Transverse colon (tissue), 4 donors: ENCODE measurements at regions not wholly inside any gene's neighbourhood (a gene's known extent, or its start where the extent isn't known, plus 50 kb on each side); places are given as distances from the start of the nearest gene placed in this dataset.

Experiments used
- DNase-seq: peaks from one replicate; pipeline ENCODE4 v3.0.0-alpha.2; 2019
- H3K27ac ChIP-seq, 4 donors: fragments of 200-600 bp; sonication (generic); 2 replicates each; pipeline ENCODE4 v1.5.1; 2016 to 2018; ENCODE audit warnings: inconsistent platforms in 4 of 4
- H3K27me3 ChIP-seq: fragments of 200-600 bp; sonication (generic); 2 replicates; pipeline ENCODE4 v1.5.1; 2017; ENCODE audit warnings: inconsistent platforms
- H3K36me3 ChIP-seq, 4 donors: fragments of 200-600 bp; sonication (generic); 2 replicates each; pipeline ENCODE4 v1.5.1; 2017 to 2019; ENCODE audit warnings: inconsistent platforms in 4 of 4
- H3K4me1 ChIP-seq, 4 donors: fragments of 200-600 bp; sonication (generic); 2 replicates each; pipeline ENCODE4 v1.5.1; 2017 to 2020; ENCODE audit warnings: inconsistent platforms in 4 of 4
- H3K4me3 ChIP-seq, 4 donors: fragments of 200-600 bp; sonication (generic); 1 replicate in 1 of 4; 2 replicates in 3 of 4; pipeline versions ENCODE4 v1.5.1 to v1.6.1; 2017 to 2019; ENCODE audit warnings: inconsistent platforms in 4 of 4
- H3K9me3 ChIP-seq, 2 donors: fragments of 200-600 bp; sonication (generic); 2 replicates each; pipeline ENCODE4 v1.5.1; 2017 to 2019; ENCODE audit warnings: inconsistent platforms in 2 of 2
- EP300 ChIP-seq: sonication (generic); formaldehyde crosslinking; IDR thresholded peaks from one replicate; pipeline ENCODE4 v1.6.1; 2017; ENCODE audit warnings: antibody characterized with exemption, low read depth
- POLR2A ChIP-seq: fragments of 450-650 bp; IDR thresholded peaks from one replicate; pipeline ENCODE4 v1.6.1; 2016; ENCODE audit warnings: antibody characterized with exemption, mild to moderate bottlenecking, moderate library complexity
- POLR2AphosphoS5 ChIP-seq, 3 donors: sonication (generic); formaldehyde crosslinking; IDR thresholded peaks; one replicate each; pipeline ENCODE4 v1.6.1; 2016; ENCODE audit warnings: antibody characterized with exemption in 3 of 3
- WGBS, 2 donors: methylation state at CpG; one replicate each; pipeline ENCODE4 v1.1.5; 2018; ENCODE audit warnings: low coverage in 1 of 2; 5-methylcytosine and 5-hydroxymethylcytosine counted together
- in situ Hi-C, 4 donors: fragments of 200-750 bp; cut with MboI; loops; one replicate each; pipeline versions ENCODE4 v1.15.0 to v1.15.1; 2017; ENCODE audit warnings: low sequenced_read_pairs in 3 of 4, low pct_ligation_motif_present in 1 of 4, low pct_unique_long_range_greater_than_20kb in 1 of 4
- intact Hi-C: fragments of 100-400 bp; cut with DNase I; formaldehyde crosslinking; loops from one replicate; pipeline ENCODE4 v1.15.1; 2023; ENCODE audit warnings: low total_unique reads
- TF ChIP-seq, protein P1 (sequence below), 5 experiments: fragments of 200-600 bp in 3 of 5; fragments of 450-650 bp in 2 of 5; sonication (generic) in 3 of 5; IDR thresholded peaks; 1 replicate in 2 of 5; 2 replicates in 3 of 5; pipeline ENCODE4 v1.5.1; 2016 to 2017; ENCODE audit warnings: antibody characterized with exemption in 5 of 5, inconsistent platforms in 3 of 5, mild to moderate bottlenecking in 2 of 5, moderate library complexity in 1 of 5

DNA sequence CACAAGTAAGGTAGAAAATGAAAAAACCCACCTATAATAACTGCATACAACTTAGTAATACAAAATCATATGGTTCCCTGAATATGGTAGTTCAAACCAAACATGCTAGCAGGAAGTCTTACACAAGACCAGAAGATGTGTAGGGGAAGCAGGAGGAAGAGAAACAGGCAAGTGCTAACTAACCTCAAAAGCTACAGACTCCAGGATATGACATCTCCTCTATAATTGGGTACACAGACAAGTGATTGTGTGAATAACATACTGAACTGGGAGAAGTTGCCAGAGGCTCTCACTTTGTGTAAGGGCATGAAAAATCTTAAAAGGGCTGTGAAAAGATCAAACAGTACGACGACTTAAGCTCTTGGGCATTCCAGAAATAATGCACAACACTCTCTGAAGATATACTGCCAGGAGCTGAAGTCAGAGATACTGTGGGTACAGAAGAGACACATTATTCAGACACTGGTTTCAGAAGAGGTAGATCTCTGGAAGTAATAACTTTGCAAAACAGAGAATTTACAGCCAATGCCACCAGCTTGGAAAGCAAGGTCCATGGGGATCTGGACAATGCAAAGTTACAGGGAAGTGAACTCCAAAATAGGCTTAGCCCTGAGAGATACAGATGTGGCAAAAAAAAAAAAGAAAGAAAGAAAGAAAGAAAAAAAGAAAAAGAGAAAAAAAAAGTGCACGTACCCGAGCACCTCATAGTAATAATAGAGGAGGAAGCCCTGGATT lies 767.2 kb downstream of the TNS3 start:
- 77% methylated on average over 4 of the region's 4 CpGs; no CpG with 5 or more reads in 1 of the 2 donors for WGBS, 2 donors
- peak overlapping the region in 1 of 4 donors; percentile 1 for H3K27ac ChIP-seq
- no peak for DNase-seq
- intact Hi-C loops (no loop called here), in situ Hi-C loops (no loop called here)
- H3K4me1 ChIP-seq, result no peaks in the 10 kb centered on the region
- H3K4me3 ChIP-seq, result no peak overlapping the region
- TF ChIP-seq EP300 (no peak), POLR2A (no peak), POLR2AphosphoS5 (IDR thresholded peaks at IDR 0.05) (no peak)
- TF ChIP-seq, protein P1, sequence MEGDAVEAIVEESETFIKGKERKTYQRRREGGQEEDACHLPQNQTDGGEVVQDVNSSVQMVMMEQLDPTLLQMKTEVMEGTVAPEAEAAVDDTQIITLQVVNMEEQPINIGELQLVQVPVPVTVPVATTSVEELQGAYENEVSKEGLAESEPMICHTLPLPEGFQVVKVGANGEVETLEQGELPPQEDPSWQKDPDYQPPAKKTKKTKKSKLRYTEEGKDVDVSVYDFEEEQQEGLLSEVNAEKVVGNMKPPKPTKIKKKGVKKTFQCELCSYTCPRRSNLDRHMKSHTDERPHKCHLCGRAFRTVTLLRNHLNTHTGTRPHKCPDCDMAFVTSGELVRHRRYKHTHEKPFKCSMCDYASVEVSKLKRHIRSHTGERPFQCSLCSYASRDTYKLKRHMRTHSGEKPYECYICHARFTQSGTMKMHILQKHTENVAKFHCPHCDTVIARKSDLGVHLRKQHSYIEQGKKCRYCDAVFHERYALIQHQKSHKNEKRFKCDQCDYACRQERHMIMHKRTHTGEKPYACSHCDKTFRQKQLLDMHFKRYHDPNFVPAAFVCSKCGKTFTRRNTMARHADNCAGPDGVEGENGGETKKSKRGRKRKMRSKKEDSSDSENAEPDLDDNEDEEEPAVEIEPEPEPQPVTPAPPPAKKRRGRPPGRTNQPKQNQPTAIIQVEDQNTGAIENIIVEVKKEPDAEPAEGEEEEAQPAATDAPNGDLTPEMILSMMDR (IDR thresholded peaks at IDR 0.05), result no peak
- no peaks in the 10 kb centered on the region for H3K36me3 ChIP-seq
- no peaks in the 10 kb centered on the region for H3K27me3 ChIP-seq
- H3K9me3 ChIP-seq, result no peaks in the 10 kb centered on the region

DNA sequence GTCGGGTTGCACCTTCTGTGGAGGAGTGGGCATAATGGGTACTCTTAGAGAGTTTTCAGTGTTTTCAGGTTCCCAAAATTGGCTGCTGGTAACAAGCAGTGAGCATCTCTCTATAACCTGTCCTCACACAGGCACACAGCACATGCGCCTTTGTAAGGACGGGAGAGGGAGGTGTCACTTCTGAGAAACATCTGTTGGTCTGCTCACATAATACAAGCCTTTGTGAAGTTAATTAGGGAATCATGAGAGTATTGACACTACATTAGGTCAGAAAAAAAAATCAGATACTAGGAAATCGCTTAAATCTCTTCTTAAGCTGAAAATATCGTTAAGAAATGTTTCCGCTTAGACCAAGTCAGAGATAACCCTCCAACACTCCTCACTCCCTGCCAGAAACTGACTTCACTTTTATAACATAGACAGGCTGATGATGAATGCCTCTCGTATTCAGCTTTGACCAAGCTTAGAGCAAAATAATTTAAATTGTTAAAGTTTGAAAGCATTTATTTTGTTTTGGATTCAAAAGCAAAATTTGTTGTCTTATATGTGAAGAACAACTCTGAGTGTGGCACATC lies 769.7 kb downstream of the TNS3 start:
- H3K9me3 ChIP-seq, result no peaks in the 10 kb centered on the region
- no peak overlapping the region for H3K27ac ChIP-seq
- intact Hi-C loops, result no loop called here

DNA sequence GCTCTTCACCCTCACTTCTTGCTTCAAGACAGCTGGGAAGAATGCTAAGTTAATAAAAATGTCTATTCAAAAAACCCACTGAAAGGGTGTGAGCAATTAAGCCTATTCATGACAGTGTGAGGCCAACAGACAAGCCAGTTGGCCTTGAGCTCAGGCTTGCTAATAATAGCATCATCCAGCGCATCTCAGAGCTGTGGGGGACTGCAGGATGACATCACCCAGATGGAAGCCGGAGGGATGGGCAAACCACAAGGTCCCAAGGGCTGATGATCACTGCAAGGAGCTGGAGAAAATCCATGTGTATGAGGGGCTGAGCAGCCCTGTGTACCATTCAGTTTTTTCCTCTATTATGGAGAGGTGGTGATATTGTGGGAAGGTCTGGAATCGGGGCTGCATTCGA lies 770.4 kb downstream of the TNS3 start:
- DNase-seq, result no peak
- Histone ChIP-seq H3K9me3 (no peaks in the 10 kb centered on the region), H3K4me1 (no peaks in the 10 kb centered on the region), H3K4me3 (no peak overlapping the region), H3K27ac (no peak overlapping the region), H3K27me3 (no peaks in the 10 kb centered on the region), H3K36me3 (no peaks in the 10 kb centered on the region)
- 56% methylated on average over 4 of the region's 4 CpGs; no CpG with 5 or more reads in 1 of the 2 donors for WGBS, 2 donors
- in situ Hi-C loops, result no loop called here
- TF ChIP-seq, protein P1 (IDR thresholded peaks at IDR 0.05), result no peak
- TF ChIP-seq POLR2AphosphoS5 (IDR thresholded peaks at IDR 0.05), result no peak
- TF ChIP-seq POLR2A, result no peak
- TF ChIP-seq EP300, result no peak
- intact Hi-C loops, result no loop called here

More for the DNA sequence above, 769.7 kb downstream of the TNS3 start:
- in situ Hi-C loops, result no loop called here
- Histone ChIP-seq H3K4me3 (no peak overlapping the region), H3K27me3 (no peaks in the 10 kb centered on the region), H3K36me3 (no peaks in the 10 kb centered on the region), H3K4me1 (no peaks in the 10 kb centered on the region)
- no peak for TF ChIP-seq POLR2A
- no peak for TF ChIP-seq POLR2AphosphoS5 (IDR thresholded peaks at IDR 0.05)
- TF ChIP-seq EP300, result no peak
- TF ChIP-seq, protein P1 (IDR thresholded peaks at IDR 0.05), result no peak
- no peak for DNase-seq
- WGBS, 2 donors, result 59 to 77% methylated on average over 5 to 7 of the region's 7 CpGs

DNA sequence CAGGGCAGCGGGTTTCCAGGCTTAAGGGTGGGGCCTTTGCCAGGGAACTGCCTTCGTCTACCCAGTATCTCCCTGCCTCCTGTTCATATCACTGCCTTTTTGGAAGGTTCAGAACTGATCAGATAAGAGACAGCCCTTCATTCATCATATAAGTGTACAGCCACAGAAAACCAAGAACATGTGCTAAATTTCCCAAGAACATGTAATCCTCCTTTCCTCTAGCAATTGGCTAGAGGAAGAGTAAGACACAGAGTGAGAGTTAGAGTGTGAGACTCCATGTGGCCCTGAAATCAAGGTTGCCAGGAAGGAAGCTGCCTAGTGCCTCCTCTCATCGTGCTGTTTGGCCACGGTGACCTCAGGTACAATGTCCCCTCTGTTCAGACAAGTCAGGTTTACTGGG lies 770.9 kb downstream of the TNS3 start:
- H3K4me3 ChIP-seq, result no peak overlapping the region
- in situ Hi-C loops (no loop called here), intact Hi-C loops (no loop called here)
- DNase-seq, result no peak
- no peak overlapping the region for H3K27ac ChIP-seq
- H3K36me3 ChIP-seq, result no peaks in the 10 kb centered on the region
- no peak for TF ChIP-seq EP300
- TF ChIP-seq, protein P1 (IDR thresholded peaks at IDR 0.05), result no peak
- no peak for TF ChIP-seq POLR2A
- no peak for TF ChIP-seq POLR2AphosphoS5 (IDR thresholded peaks at IDR 0.05)
- 74% methylated on average over 4 of the region's 4 CpGs; no CpG with 5 or more reads in 1 of the 2 donors for WGBS, 2 donors
- no peaks in the 10 kb centered on the region for H3K4me1 ChIP-seq
- H3K9me3 ChIP-seq, result no peaks in the 10 kb centered on the region
- no peaks in the 10 kb centered on the region for H3K27me3 ChIP-seq
